HG02938 (cell line): ENCODE measurements at regions not wholly inside any gene's neighbourhood (a gene's known extent, or its start where the extent isn't known, plus 50 kb on each side); places are given as distances from the start of the nearest gene placed in this dataset.
"Not testable (repeated sequence)": the region's sequence is repeated elsewhere in the genome, so short reads cannot be mapped to it uniquely, and the experiment has no call there.

Experiments
- ATAC-seq: cut with Tn5 transposase; IDR thresholded peaks from one replicate; pipeline ENCODE4 v1.9.1; 2021; ENCODE audit warnings: mild to moderate bottlenecking, moderate library complexity; ENCODE audit not compliant: unreplicated experiment

DNA sequence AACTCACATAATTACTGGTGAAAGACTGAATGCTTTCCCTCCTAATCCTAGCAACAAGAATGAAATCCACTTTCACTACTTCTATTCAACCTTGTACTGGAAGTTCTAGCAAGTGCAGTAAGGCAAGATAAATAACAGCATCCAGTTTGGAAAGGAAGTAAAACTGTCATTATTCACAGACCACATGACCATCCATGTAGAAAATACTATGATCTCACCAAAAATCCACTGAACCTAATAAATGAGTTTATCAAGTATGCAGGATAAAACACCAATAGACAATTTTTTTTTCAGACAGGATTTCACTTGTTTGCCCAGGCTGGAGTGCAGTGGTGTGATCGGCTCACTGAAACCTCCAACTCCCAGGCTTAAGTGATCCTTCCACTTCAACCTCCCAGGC is 117.7 kb downstream of the TMEM167A start:
- ATAC-seq: no peak

DNA sequence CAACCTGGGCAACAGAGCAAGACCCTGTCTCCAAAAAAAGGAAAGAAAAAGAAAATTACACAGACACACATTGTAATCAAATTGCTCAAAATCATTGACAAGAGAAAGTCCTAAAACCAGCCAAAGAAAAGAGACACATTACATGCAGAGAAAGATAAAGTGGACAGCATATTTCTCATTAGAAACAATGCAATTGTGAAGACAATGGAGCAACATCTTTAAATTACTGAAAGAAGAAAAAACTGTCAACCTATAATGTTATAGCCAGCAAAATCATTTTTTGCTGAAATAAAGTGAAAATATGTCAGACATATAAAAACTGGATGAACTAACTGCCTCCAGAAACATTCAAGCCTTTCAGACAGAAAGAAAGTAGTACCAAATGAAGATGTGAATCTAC is 120.6 kb downstream of the TMEM167A start:
- no peak for ATAC-seq

DNA sequence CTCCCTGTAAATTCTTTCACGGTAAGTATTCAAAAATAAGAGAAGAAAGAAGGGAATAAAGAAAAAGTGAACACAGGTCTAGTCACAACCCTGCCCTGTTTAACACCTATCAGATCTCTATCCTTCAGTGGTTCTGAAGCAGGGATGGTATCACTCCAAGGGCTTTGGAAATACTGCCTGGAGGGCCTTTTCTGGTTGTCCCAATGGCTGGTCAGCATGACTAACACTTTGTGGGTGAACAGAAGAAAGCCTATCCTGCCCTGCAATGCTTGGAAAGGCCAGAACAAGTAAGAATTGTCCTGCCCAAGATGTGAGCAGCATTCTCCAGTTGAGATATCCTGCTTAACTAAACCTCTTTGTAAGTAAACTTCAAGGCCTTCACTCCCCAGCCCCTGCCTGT is 124.9 kb downstream of the TMEM167A start:
- ATAC-seq: no peak

DNA sequence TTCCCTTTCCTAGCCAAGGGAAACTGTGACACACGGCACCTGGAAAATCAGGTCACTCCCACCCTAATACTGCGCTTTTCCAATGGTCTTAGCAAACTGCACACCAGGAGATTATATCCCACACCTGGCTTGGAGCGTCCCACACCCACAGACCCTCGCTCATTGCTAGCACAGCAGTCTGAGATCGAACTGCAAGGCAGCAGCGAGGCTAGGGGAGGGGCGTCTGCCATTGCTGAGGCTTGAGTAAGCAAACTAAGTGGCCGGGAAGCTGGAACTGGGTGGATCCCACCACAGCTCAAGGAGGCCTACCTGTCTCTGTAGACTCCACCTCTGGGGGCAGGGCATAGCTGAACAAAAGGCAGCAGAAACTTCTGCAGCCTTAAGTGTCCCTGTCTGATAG is 132.9 kb downstream of the TMEM167A start:
- ATAC-seq: not testable (repeated sequence)

DNA sequence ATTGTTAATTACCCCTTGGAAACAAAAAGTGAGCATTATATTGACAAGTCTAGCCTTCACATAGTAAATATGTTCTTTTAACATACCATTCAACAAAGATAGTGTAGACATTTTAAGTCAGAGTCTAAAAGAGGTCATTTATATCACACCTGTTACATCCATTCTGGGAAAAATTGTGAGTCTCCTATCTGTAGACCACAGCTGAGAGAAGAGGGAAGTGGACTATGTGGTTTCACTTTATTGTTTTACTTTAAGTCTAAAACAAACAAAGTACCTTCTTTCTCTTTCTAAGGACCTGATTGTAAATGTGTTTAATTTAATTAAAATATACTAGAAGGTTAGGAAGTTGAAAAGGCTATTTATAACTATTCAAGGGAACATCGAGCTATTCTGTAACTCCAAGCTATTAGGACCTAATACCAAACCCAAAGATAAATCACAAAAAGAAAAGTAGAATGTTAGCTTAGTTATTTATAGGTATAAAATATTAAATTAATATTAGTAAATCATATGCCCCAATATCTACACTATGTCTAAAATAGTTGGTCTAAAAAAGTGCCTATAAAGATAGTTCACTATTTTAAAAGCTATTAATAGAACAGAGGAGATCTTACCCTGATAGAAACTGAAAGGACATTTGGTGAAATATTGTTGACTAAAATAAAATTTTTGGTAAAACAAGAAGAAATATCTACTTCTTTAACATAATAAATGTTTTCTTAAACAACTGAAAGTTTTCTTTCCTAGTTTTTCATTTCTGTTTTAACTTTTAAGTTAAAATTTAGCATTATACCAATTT is 134.9 kb downstream of the TMEM167A start:
- ATAC-seq: no peak

DNA sequence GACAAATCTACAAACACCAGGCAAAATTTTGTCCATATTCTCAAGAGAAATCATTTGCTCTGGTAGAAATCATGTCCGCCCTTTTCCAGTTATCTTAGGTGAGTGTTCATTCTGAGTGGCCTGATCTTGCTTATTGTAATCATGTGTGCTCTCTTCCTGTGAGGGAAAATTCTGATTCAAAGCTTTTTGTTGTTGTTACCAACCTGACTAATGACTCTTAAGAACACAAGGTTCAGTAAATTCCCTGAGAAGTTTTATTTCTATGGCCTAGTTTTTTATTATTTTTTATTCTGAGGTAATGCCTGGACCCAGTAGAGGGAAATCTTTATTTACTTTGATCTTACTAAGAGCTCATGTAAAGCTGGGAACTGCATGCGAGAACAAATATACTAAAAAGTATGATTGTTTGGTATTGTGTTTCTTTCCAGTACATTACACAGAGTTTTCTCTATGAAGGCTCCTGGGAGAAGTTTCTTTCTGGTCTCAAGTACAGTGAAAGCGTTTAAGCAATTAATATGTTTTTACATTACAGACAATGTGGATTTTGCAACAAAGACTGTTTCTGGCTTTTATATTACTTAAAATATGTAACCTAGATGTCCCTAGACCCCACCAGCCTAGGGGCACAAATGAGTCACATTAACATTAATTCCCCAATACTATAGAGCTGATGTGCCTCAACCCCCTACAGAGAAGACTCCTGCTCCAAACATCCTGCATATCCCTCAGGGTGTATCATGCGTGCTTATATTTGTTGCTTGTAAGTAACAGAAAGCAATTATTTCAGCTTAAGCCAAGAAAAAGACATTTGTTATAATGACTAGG is 138.1 kb downstream of the TMEM167A start:
- no peak for ATAC-seq

DNA sequence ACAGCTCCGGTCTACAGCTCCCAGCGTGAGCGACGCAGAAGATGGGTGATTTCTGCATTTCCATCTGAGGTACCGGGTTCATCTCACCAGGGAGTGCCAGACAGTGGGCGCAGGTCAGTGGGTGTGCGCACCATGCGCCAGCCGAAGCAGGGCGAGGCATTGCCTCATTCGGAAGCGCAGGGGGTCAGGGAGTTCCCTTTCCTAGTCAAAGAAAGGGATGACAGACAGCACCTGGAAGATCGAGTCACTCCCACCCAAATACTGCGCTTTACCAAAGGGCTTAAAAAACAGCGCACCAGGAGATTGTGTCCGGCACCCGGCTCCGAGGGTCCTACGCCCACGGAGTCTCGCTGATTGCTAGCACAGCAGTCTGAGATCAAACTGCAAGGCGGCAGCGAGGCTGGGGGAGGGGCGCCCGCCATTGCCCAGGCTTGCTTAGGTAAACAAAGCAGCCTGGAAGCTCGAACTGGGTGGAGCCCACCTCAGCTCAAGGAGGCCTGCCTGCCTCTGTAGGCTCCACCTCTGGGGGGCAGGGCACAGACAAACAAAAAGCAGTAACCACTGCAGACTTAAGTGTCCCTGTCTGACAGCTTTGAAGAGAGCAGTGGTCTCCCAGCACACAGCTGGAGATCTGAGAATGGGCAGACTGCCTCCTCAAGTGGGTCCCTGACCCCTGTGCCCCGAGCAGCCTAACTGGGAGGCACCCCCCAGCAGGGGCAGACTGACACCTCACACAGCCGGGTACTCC is 144.5 kb downstream of the TMEM167A start:
- ATAC-seq: not testable (repeated sequence)

DNA sequence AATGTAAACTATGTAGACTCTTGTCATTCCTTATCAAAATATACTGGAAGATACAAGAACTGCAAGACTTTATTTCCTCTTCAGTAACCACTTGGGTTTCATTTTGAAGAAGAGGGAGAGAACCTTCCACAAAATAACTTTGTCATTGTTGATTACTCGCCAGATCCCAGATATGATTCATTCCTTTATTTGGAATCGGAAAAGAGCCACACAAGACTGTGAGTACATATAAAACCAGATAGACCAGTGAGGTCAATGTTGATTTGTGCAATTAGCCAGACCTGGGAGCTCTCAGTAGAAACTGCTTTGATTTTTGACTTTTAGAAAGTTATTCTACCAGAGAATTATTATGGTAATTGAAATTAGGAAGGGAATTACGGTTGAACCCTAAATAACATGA is 146.1 kb downstream of the TMEM167A start:
- ATAC-seq: no peak

DNA sequence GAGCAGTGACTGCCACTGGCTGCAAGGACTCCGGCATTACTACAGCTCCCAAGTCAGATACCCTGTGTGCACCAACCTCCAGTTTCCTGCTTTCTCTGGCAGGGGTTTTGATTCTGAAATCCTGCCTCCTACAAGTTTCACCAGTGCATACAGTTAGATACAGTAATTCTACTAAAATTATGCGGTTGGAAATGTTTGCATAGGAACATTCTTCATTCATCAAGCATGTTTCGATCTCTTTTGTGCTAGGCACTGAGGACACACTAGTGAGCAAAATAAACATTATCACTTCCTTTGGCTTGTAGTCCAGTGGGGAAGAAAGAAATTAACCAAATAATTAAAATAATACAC is 152.2 kb downstream of the TMEM167A start:
- ATAC-seq: no peak

DNA sequence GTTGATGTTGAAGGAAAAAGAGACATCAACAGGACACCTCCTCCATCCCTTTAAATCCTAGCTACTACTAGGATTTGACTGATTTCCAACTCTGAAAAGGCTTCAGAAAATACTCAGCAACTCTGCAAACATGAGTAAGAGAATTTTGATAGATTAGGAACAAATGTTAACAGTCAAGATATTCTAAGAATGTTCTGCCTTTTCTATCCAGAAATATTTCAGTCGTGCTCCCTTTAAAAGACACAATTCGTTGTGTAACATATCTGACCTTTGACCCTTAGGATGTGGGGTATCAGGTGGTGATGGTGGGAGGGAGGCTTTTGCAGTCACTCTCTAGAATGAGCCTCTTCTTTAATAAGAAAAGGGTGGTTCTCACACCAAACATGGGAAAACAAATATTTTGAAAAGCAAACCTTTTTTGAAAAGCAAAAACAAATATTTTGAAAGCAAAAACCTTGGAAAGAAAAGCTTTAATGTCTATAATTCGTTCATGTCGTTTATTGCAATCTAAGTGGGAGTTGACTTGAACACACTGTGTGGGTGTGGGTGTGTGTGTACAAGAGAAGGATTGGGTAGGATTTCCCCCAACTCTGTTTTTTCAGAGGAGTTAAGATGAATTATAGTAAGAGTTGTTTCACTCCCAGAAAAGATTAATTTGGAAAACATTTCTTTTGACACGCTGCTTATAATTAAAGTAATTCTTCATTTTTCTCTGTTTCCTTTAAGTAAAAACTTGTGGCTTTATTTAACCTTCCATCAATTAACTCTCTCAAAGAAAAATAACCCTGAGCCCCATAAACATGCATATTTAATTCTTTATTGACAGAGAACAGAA is 152.8 kb downstream of the TMEM167A start:
- no peak for ATAC-seq

DNA sequence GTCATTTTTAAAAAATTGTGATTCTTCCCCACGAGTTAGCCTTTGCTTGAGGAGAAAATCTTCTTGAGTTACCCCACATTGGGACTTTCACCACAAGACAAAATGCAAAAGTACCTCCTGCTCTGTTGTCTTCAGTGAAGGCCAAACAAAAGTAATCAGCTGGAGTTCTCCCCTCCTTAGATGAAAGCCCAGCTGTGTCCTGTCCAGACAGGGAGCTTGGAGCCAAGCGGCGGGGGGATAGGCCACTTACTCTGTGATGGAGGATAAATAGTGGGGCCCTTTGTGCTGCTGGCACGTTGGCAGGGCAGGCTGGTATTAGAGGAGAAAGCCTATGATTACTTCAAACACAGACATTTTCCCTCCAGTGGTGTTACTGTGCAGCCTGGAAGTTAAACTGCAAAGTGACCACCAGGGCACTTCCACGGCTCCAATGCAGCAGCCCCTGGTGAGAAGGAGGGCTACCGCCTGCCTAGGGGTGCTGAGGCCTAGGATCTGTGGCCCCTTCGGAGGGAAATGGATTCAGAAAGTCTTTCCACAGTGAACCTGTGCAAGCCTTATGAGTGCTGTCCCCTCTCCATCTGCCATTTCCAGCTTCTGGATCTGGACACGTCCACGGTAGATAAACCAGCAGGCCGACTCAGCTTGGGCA is 155.0 kb downstream of the TMEM167A start:
- ATAC-seq: no peak

DNA sequence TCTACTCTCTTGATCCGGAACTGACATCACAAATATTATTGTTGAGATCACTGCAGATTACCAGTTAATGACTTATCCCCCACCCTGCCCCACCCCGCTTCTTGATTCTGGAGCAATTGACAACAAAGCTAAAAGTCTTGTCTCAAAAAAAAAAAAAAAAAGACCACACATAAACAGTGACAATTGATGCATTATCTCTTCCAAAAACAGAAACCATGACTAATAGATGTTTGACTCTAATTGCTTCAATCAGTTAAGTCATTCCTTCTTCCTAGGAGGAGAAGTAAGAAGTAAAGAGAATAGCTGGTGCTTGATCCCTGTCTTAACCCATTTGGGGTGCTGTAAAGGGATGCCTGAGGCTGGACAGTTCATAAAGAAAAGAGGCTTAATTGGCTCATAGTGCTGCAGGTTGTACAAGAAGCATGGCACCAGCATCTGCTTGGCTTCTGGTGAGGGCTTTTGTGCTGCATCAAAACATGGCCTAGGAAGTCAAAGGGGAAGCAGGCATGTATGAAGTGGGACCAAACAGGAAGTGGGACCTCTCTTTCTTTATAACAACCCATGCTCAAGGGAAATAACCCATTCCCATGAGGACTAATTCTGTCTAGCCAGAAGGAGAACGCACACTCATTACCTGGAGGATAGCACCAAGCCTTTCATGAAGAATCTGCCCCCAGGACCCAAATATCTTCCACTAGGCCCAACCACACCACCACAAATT is 158.7 kb downstream of the TMEM167A start:
- ATAC-seq: no peak

DNA sequence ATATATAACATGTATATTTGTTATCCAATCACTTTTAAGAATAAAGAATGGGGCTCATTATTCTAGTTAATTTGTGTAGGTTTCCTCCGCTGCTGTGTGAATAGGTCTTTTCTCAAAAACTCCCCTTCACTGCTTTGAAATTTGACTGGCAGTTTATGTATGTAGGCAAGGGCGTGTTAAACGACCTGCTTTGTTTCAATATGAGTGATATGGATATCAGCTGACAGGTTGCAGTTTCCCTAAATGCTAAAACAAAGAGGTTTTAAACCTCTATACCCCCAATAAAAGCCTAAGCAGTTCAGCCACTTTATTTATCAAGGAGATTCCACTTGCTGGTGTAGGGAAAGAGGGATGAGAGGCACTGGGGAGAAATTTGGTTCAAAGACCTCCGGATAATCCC is 159.6 kb downstream of the TMEM167A start:
- peak; percentile 81 for ATAC-seq

DNA sequence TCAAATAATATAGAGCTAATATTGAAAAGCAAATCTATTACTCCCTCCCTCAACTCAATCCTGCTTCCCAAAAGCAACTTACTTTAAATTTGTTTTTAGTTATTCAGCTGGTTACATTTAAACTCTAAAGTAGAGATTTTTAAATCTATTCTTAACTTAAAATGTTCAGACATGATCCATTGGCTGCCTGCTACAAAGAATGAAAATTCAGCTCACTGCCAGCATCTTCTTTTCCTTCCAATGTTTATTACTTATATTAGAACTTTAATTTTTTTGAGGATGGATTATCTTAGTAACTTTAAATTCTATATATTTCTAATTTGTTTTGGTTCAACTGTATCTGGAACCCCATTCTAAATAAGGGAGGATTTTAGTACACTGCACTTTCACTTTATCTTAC is 163.2 kb downstream of the TMEM167A start:
- no peak for ATAC-seq

DNA sequence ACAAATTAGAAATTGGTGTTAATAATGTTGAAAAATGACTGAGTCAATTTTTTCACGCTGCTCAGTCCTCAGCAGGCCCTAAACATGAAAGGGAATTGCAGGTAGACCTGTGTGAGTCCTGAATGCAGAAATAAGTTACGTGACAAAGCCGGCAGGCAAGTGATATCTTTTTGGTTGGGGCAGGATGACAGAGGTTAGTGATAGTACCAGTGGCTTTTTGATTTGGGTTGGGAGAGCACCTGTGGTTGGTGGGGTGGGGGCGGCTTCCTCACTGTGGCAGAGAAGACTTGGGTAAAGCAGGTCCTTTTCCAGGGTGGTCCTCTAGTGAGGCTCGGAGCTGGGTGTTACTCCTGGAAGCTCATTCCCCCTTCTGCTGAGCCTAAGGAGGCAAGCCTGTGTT is 164.7 kb downstream of the TMEM167A start:
- no peak for ATAC-seq

DNA sequence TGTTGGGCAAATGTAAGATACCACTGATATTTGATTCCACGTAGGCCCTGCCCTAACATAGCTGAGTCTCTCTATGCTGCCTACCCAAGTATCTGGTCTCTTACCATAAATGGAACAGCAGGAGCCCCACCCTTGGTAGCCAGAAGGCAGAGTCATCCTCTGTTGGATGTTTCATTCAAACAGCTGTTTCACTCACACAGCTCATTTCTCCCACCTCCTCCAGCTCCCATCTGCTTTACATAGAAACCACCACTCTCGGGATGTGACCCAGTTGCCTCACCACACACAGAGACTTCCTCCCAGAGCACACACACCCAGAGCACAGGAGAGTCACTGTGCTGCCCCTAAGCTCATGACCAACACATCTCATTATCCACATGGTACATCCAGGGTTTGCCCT is 165.3 kb downstream of the TMEM167A start:
- ATAC-seq: no peak

DNA sequence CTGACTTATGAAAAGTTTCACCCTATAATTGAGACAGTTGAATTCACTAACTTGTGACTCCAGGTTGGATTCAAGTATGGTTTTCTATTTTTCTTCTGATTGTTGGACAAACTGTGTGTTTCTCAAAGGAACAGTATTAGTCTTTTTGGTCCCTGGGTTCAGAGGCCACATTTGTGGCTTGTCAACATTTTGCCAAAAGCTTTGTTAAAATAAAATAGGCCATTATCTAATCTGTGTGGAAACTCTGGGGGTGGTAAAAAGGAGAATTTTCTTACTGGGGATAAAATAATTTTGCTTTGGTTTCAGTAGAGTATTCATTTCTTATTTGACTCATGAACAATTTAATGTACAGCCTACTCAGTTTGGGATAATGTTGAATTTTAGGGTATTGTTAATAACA is 166.3 kb downstream of the TMEM167A start:
- ATAC-seq: no peak

DNA sequence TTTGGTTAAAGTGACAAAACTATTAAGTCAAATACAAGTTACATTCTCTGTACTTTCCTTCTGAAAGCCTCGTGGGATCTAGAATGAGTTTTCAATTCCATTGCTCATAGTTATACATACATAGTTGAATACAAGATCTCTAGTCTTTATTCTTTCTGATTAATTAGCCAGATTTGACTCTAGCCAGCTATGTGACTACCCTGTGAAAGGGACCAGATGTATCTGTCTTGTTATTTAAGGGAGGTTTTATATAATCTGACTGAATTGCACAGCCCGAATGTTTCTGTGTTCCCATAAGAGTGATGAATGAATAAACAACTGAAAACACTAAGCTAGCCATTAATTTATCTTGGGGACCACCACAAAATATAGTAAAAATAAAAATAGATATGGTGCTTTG is 166.7 kb downstream of the TMEM167A start:
- no peak for ATAC-seq

DNA sequence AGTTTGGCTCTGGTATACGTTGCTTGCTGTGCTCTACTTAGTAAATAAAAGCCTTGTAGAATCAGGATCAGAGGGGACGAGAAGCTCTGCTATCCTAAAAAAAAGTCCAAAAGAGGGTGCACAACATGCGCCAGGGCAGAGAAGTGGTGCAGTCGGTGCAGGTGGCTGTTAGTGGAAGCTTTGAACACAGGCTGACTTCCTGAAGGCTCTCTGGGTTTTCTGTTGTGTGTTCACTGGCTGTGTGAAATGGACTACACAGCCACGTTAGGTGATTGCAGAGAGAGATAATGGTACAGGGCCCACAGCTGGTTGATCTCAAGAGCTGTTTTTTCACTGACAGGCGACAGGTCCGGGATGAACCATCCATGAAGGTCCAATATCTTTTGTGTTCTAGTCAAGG is 167.4 kb downstream of the TMEM167A start:
- ATAC-seq: no peak

DNA sequence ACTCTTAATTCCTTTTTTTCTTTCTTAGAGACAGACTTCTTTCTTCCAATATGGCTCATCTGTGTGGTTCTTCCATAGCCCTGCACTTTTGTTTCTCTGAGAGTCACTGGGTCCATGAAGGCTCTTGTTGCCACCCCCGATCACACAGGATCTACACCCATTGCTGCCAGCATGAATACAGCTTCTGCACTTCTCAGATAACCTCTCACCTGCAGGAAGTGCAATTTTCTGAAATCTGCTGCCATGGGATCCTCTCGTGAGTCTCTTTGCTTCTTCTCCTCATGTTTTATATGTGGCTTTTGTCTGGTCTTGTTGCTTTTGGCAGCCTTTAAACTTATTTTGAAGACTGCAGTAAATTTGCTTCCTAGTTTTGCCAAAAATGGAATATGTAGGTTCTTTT is 171.2 kb downstream of the TMEM167A start:
- ATAC-seq: no peak
